BE2C (cell line): ENCODE measurements at regions not wholly inside any gene's neighbourhood (a gene's known extent, or its start where the extent isn't known, plus 50 kb on each side); places are given as distances from the start of the nearest gene placed in this dataset.

ENCODE experiments used
- DNase-seq: peaks from one replicate; pipeline ENCODE4 v3.0.0-alpha.2; 2020
- H3K27me3 ChIP-seq: fragments of 250-450 bp; sonication (Bioruptor Pico); 2 replicates; pipeline ENCODE4 v1.5.1; 2020; ENCODE audit warnings: mild to moderate bottlenecking
- H3K36me3 ChIP-seq: fragments of 250-450 bp; sonication (Bioruptor Pico); 2 replicates; pipeline ENCODE4 v1.5.1; 2020; ENCODE audit warnings: mild to moderate bottlenecking
- H3K4me1 ChIP-seq: fragments of 250-450 bp; sonication (Bioruptor Pico); 2 replicates; pipeline ENCODE4 v1.5.1; 2020
- H3K4me3 ChIP-seq: 2 replicates; pipeline ENCODE4 v1.5.1; 2011; ENCODE audit warnings: low read depth, low read length
- H3K9me3 ChIP-seq: fragments of 250-450 bp; sonication (Bioruptor Pico); 2 replicates; pipeline ENCODE4 v1.5.1; 2020
- CTCF ChIP-seq: IDR thresholded peaks from 2 replicates; pipeline ENCODE4 v1.5.1; 2012; ENCODE audit warnings: mild to moderate bottlenecking, low read depth, low read length

GRCh38 chr12:65656891-65657351 is 167.4 kb upstream of the HMGA2 start:
- TF ChIP-seq CTCF: no peak
- H3K4me3 ChIP-seq: no peak overlapping the region
- no peak for DNase-seq
- H3K36me3 ChIP-seq: no peaks in the 10 kb centered on the region
- no peaks in the 10 kb centered on the region for H3K4me1 ChIP-seq
- no peaks in the 10 kb centered on the region for H3K27me3 ChIP-seq
- no peaks in the 10 kb centered on the region for H3K9me3 ChIP-seq

GRCh38 chr12:65657635-65658034 is 166.6 kb upstream of the HMGA2 start:
- Histone ChIP-seq H3K4me3 (no peak overlapping the region), H3K9me3 (no peaks in the 10 kb centered on the region), H3K4me1 (no peaks in the 10 kb centered on the region), H3K36me3 (no peaks in the 10 kb centered on the region), H3K27me3 (no peaks in the 10 kb centered on the region)
- TF ChIP-seq CTCF: no peak
- no peak for DNase-seq

GRCh38 chr12:65658360-65658759 is 165.9 kb upstream of the HMGA2 start:
- Histone ChIP-seq H3K36me3 (no peaks in the 10 kb centered on the region), H3K4me3 (no peak overlapping the region), H3K27me3 (no peaks in the 10 kb centered on the region), H3K4me1 (no peaks in the 10 kb centered on the region), H3K9me3 (no peaks in the 10 kb centered on the region)
- TF ChIP-seq CTCF: no peak
- DNase-seq: no peak

GRCh38 chr12:65659681-65660080 is 164.6 kb upstream of the HMGA2 start:
- no peak for TF ChIP-seq CTCF
- Histone ChIP-seq H3K36me3 (no peaks in the 10 kb centered on the region), H3K9me3 (no peaks in the 10 kb centered on the region), H3K4me3 (no peak overlapping the region), H3K4me1 (no peaks in the 10 kb centered on the region), H3K27me3 (no peaks in the 10 kb centered on the region)
- DNase-seq: no peak

GRCh38 chr12:65660096-65660495 is 164.2 kb upstream of the HMGA2 start:
- H3K4me3 ChIP-seq: no peak overlapping the region
- no peaks in the 10 kb centered on the region for H3K27me3 ChIP-seq
- H3K9me3 ChIP-seq: no peaks in the 10 kb centered on the region
- DNase-seq: no peak
- TF ChIP-seq CTCF: no peak
- no peaks in the 10 kb centered on the region for H3K4me1 ChIP-seq
- H3K36me3 ChIP-seq: no peaks in the 10 kb centered on the region

- no peak for TF ChIP-seq CTCF
- no peaks in the 10 kb centered on the region for H3K36me3 ChIP-seq
- DNase-seq: no peak
These were observed 163.4 kb upstream of the HMGA2 start for GRCh38 chr12:65660836-65661235.

More at GRCh38 chr12:65660836-65661235, 163.4 kb upstream of the HMGA2 start:
- H3K27me3 ChIP-seq: no peaks in the 10 kb centered on the region
- no peak overlapping the region for H3K4me3 ChIP-seq
- H3K4me1 ChIP-seq: no peaks in the 10 kb centered on the region
- no peaks in the 10 kb centered on the region for H3K9me3 ChIP-seq
